ENCODE measurements at regions not wholly inside any gene's neighbourhood (a gene's known extent, or its start where the extent isn't known, plus 50 kb on each side); places are given as distances from the start of the nearest gene placed in this dataset.
"Not testable (repeated sequence)": the region's sequence is repeated elsewhere in the genome, so short reads cannot be mapped to it uniquely, and the experiment has no call there.

DNA sequence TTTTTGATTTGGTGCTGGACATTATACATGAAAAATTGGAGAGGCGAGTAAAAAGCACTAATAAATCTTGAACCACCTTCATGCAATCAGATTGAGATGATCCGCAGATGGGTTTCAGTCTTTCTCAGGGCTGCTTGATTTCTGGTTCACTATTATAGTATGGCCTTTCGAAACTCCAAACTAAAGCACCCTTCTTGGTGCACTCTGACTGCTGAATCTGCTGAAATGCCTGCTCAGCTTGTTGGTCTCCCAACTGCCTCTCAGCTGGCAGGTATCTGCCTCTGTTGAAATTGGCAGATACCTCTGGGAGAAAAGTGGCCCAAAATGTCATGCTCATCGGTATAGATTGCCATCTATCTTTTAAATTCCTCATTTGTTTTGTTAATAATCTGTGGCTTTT is 102.5 kb upstream of the WIPF3 start:
- not testable (repeated sequence) for DNase-seq

DNA sequence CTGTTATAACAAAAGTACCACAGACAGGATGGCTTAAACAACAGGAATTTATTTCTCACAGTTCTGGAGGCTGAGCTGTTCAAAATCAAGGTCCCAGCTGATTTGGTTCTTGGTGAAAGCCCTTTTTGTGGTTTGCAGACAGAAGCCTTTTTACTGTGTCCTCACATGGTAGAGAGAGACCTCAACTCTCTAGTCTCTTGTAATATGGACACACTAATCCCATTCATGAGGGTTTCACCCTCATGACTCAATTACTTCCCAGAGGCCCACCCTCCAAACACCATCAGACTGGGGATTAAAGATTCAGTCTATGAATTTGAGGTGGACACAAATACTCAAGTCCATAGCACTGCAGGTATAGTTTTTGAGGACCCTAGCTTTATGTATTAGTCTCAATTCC is 97.3 kb upstream of the WIPF3 start:
- not testable (repeated sequence) for DNase-seq

DNA sequence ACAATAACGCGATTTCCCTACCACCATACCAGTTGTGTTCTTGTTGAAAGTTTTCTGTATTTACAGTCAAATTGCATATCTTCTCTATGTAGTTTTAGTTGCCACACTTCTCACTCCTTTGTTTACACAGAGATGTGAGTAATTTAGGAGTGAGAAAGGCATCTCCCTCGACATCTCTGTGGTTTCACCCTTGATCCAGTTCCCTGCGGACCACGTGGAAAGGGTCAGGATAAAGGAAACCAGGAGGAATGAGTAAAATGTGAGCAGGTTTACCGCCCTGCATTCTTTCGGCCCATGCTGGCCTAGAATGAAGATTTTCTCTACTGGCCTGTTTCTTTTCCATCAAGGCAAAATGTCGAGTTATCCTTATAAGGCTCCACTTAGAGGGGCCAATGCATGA is 83.2 kb upstream of the WIPF3 start:
- not testable (repeated sequence) for DNase-seq

DNA sequence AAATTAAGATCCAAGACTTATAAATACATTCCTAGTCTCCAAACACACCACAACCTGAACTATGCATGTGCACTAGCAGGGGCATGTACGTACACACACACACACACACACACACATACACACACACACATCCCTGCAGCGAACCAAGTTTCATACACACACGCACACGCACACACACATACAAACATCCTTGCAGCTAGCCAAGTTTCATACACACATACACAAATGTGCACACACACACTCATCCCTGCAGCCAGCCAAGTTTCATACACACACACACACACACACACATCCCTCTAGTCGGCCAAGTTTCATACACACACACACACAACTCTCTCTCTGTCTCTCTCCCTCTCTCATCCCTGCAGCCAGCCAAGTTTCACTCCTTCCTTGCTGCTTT is 82.7 kb upstream of the WIPF3 start:
- no peak for DNase-seq

DNA sequence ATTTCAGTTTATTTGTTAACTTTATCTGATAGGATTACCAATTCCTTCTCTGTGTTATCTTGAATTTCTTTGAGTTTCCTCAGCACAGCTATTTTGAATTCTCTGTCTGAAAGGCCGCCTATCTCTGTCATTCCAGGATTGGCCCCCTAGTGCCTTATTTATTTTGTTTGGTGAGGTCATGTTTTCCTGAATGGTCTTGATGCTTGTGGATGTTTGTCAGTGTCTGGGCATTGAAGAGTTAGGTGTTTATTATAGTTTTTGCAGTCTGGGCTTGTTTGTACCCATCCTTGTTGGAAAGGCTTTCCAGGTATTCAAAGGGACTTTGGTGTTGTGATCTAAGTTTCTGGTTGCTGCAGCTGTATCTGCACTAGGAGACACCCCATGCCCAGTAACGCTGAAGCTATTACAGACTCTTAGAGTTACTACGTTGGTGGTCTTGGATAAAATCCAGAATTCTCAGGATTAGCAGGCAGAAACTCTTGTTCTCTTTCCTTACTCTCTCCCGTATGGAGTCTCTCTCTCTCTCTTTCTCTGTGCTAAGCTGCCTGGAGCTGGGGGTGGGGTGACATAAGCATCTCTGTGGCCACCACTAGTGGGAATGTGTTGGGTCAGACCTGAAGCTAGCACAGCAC is 76.7 kb upstream of the WIPF3 start:
- not testable (repeated sequence) for DNase-seq

DNA sequence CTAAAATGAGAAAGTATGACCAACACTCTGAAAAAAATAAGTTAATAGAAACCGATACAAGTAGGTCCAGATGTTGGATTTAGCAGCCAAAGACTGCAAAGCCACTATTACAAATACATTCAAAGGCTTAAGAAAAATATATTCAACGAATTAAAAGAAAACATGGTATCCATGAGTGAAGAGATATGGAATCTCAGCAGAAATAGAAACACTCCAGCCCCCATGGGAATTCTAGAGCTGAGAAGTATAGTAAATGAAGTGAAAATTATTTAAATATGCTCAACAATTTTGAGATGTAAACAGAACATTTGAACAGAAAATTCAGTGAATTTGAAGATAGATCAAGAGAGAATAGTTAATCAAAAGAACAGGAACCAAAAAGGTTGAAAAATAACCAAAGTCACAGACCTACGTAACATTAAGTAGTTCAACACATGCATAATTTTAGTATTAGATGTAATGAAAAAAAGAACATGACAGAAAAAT is 72.0 kb upstream of the WIPF3 start:
- DNase-seq: no peak

DNA sequence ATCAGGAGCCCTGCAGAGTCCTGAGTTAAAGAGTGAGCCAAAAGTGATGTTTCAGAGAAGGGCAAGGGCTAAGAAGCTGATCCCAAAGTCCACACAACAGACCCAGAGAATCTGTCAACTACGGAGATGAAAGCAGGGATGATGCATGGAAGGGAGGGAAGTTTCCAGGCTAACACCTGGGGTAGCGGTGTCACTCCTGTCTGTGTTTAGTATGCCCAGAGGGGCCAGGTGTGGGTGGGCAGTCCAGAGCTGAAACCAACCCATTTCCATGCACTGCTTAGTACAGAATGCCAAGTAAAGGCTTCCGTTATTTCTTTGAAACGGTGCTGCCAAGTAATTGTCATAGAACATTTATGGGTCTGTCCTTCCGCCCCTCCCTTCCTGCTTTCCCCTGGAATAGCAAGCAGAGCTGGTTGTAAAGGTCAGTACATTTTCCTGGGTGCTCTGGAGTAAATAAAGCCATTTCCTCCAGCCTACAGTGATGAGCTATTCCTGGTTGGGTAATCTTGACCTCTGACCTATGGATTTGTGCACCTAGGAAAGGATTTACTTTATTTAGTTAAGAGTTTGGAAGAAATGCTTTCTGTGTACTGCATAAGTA is 58.6 kb upstream of the WIPF3 start:
- DNase-seq: not testable (repeated sequence)

DNA sequence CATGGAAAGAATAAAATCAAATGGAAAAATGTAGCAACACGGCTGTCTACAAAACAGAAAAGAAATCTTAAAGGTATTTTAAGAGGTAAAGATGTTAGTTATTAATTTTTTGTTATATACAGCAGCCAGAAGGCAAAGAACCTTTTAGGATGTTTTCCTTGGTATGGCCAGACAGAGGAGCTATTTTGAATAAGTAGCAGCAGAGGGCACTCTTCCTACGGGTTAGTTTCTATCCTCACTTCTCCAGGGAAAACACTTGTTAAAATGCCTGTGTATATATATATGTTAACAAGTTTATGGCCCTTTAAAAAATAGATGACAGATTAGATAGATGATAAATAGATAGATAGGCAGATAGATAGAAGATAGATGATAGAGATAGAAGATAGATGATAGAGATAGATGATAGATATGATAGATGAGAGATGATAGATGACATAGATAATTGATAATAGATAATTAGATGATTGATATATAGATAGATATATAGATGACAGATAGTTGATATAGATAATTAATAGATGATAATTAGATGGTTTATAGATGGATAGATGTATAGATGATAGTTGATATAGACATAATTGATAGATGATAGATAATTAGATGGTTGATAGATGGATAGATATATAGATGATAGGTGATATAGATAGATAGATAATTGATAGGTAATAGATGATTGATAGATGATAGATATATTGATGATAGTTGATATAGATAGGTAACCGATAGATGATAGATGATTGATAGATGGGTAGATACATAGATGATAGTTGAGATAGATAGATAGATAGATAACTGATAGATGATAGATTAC is 57.8 kb upstream of the WIPF3 start:
- peak; percentile 52 for DNase-seq

DNA sequence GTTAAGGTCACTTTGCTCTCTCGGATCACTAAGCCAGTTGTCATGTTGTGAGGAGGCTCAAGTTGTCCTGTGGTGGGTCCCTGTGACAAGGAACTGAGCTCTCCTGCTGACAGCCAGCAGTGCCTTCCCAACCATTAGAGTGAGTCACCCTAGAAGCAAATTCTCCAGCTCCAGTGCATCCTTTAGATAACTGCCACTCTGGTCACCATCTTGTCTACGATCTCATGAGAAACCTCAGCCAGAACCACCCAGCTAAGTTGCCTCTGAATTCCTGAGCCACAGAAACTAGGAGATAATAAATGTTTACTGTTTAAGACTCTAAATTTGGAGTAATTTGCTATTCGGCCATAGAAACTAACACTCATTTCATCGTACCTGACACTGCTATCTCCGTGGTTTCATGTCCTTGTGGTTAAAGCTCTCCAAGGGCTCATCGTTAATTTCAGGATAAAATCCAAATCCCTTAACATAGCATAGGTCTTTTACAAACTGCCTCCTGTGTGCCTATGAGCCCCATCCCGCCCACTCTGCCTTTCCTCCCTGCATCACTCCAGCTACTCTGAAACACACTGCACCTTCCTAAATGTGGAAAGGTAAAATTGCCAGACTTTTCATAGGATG is 56.5 kb upstream of the WIPF3 start:
- DNase-seq: peak; percentile 41

DNA sequence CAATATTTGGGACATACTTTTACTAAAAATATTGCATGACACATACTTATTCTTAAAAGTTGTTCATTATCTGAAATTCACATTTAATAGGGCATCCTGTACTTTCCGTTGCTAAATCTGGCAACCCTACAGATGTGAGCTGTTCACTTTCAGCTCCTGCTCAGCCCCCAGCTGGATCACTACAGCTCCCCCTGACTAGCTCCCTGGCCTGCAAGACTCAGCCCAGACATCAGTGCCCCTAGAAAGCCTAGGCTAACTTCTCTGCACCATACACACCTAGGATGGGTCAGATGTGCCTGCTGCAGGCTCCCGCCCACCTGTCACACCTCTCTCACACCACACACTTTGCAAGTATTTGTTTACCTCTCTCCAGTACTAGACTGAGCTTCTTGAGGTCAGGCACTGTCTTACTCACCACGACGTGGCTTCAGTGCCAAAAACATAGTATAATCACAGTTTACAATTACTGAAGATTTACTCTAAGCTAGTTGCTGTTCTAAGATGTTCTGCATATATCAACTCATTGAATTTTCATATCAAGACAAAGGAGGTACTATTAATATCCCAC is 55.9 kb upstream of the WIPF3 start:
- DNase-seq: not testable (repeated sequence)

DNA sequence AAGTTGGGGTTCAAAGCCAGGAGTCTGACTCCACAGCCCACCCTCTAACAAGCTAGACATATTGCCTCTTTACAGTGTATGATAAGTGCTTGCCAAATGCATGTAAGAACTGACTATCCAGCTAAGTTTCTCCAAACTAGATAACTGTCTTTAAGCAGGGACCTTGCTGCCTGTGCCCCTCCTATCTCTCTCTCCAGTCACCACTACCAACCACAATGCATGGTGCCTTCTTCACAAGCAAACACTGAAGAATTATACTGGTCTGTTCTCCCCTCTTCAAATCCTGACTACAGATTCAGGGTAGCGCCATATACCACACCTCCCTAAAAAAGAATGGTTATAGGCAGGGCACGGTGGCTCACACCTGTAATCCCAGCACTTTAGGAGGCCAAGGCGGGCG is 55.3 kb upstream of the WIPF3 start:
- peak; percentile 19 for DNase-seq

DNA sequence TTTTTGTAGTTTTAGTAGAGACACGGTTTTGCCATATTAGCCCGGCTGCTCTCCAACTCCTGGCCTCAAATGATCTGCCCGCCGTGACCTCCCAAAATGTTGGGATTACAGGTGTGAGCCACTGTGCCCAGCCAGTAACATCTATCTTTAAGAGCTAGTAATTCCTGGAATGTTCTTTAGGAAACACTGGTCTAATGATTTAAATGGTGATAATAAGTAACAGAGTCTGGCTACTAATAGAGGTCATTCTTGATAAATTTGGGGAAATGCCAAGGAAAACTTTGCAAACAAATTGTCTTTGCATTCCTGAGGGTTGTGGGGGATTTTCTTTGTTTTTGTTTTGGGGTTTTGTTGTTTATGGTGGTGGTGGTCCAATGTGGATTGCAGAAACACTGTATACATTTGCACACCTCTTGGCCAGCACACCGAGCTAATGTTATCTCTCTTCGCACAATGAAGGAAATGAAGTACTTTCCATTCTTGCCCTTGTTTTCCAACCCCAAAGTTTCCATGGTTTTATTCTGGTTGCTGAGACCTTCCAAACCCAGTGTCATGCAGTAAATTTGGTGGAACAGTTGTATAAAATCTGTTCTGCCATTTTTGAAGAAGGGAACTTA is 51.3 kb upstream of the WIPF3 start:
- DNase-seq: no peak

Measured in OCI-M1 (cell line).